Activated CD4-positive, alpha-beta T cell treated with anti-CD3 and anti-CD28 coated beads, Interleukin-2, amount 50 U/mL, for 24 hours (primary cell): ENCODE measurements at regions not wholly inside any gene's neighbourhood (a gene's known extent, or its start where the extent isn't known, plus 50 kb on each side); places are given as distances from the start of the nearest gene placed in this dataset.
"Not testable (repeated sequence)": the region's sequence is repeated elsewhere in the genome, so short reads cannot be mapped to it uniquely, and the experiment has no call there.

Source experiments
- DNase-seq, 2 donors: peaks; one replicate each; pipeline ENCODE4 v3.0.0-alpha.2; 2020; ENCODE audit warnings: low read depth in 1 of 2, low spot score in 1 of 2

GRCh38 chr12:131272283-131272814 is 318.6 kb downstream of the ADGRD1 start:
- DNase-seq = not testable (repeated sequence)

- no peak for DNase-seq
These were observed 319.7 kb downstream of the ADGRD1 start for GRCh38 chr12:131273291-131273845.

GRCh38 chr12:131274061-131274460 is 320.4 kb downstream of the ADGRD1 start:
- DNase-seq = no peak

GRCh38 chr12:131274906-131275305 is 321.2 kb downstream of the ADGRD1 start:
- DNase-seq = no peak

- DNase-seq = no peak
These were observed 322.1 kb downstream of the ADGRD1 start for GRCh38 chr12:131275824-131276223.

GRCh38 chr12:131276501-131277185 is 322.9 kb downstream of the ADGRD1 start:
- DNase-seq = no peak

GRCh38 chr12:131277186-131278091 is 323.7 kb downstream of the ADGRD1 start:
- not testable (repeated sequence) for DNase-seq

- not testable (repeated sequence) for DNase-seq
These were observed 324.9 kb downstream of the ADGRD1 start for GRCh38 chr12:131278451-131279115.

- no peak for DNase-seq
These were observed 325.7 kb downstream of the ADGRD1 start for GRCh38 chr12:131279281-131279921.

- DNase-seq = no peak
These were observed 326.7 kb downstream of the ADGRD1 start for GRCh38 chr12:131280426-131280825.

- DNase-seq = no peak
These were observed 327.3 kb downstream of the ADGRD1 start for GRCh38 chr12:131281016-131281415.

GRCh38 chr12:131282292-131283080 is 328.8 kb downstream of the ADGRD1 start:
- no peak for DNase-seq

GRCh38 chr12:131283191-131283861 is 329.6 kb downstream of the ADGRD1 start:
- DNase-seq = no peak

GRCh38 chr12:131283862-131284825 is 330.4 kb downstream of the ADGRD1 start:
- DNase-seq = not testable (repeated sequence)

GRCh38 chr12:131284954-131285904 is 331.5 kb downstream of the ADGRD1 start:
- DNase-seq = not testable (repeated sequence)

GRCh38 chr12:131285905-131286295 is 332.2 kb downstream of the ADGRD1 start:
- DNase-seq = not testable (repeated sequence)

- not testable (repeated sequence) for DNase-seq
These were observed 332.6 kb downstream of the ADGRD1 start for GRCh38 chr12:131286301-131286700.
